IPS DF 4.7 (cell line): ENCODE measurements at regions not wholly inside any gene's neighbourhood (a gene's known extent, or its start where the extent isn't known, plus 50 kb on each side); places are given as distances from the start of the nearest gene placed in this dataset.
"Not testable (repeated sequence)": the region's sequence is repeated elsewhere in the genome, so short reads cannot be mapped to it uniquely, and the experiment has no call there.

Source experiments
- DNase-seq: peaks from one replicate; pipeline ENCODE4 v3.0.0-alpha.2; 2013; ENCODE audit warnings: low spot score; ENCODE audit errors: extremely low read depth

GRCh38 chr9:87371795-87372355 is 125.8 kb upstream of the DAPK1 start:
- DNase-seq, result no peak

DNA sequence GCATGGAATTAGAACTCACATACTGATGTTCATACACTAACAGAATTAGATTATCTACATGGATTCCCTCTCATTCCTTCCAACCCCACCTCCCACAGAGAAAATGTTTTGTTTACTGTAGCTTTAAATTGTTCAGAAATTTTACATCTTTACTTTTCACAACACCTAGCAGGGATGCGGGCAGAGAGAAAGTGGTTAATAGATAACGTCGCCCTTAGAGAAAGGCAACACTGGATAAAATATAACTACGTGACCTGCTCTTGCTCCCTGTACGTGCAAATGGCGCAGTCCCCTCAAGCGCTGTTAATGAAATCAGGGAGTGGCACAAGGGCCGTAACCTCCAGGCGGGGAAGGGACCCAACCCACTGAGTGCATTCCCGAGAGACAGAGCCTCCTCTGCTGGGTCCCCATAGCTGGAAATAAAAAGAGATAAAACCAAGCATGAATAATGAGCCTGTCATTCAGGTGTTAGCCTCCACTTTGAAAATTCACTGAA is 125.3 kb upstream of the DAPK1 start:
- no peak for DNase-seq

- DNase-seq, result not testable (repeated sequence)
Measured at GRCh38 chr9:87374023-87374919, 123.4 kb upstream of the DAPK1 start.

GRCh38 chr9:87375397-87376073 is 122.1 kb upstream of the DAPK1 start:
- DNase-seq, result no peak

- no peak for DNase-seq
Measured at GRCh38 chr9:87378676-87379075, 119.0 kb upstream of the DAPK1 start.

GRCh38 chr9:87379300-87379699 is 118.4 kb upstream of the DAPK1 start:
- no peak for DNase-seq

DNA sequence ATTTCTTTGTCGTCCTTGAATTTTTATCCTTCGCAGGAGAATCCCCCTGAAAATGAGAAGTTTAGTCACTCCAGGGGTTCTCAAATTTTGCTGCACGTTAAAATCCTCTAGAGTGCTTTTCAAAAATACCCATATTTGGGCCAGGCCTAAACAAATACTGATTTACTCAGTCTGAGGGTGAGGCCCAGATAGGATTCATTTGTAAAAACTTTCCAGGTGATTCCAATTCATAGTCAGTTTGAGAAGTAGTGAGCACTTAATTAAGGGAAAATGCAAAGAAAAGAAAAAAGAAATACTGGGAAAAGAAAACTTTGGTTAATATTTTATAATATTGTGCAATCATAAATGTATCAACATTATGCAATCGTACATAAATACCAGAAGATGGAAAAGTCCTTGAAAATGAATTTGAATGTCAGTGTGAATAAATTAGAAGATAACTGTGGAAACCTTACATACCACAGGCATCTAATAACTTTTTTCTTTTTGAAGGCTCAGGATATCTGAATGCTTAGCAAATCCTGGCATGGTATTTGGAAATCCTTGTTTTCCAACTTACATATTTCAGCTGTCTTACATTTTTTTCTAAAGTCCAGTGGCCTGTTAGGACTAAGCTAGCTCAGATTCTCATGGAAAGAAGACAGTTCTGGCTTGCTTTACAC is 116.5 kb upstream of the DAPK1 start:
- no peak for DNase-seq

DNA sequence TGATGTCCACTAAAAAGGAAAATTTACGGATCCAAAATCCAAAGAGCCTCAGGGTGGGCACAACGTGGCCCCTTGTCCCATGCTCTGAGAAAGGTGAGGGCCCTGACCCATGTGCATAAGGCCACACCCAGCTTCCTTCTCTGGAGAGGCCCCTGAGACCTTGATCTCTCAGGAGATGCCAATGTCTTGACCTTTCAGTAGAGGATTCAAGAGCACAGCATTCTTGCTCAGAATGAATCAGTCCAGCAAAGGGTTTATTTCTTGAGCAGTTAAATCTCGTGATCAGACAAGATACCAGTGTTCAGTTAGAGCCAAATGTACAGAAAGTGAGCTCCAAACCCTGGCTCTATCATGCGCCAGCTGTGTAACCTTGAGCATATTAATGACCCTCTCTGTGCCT is 115.9 kb upstream of the DAPK1 start:
- no peak for DNase-seq

GRCh38 chr9:87382900-87383299 is 114.8 kb upstream of the DAPK1 start:
- no peak for DNase-seq

GRCh38 chr9:87383344-87384150 is 114.1 kb upstream of the DAPK1 start:
- DNase-seq, result no peak

DNA sequence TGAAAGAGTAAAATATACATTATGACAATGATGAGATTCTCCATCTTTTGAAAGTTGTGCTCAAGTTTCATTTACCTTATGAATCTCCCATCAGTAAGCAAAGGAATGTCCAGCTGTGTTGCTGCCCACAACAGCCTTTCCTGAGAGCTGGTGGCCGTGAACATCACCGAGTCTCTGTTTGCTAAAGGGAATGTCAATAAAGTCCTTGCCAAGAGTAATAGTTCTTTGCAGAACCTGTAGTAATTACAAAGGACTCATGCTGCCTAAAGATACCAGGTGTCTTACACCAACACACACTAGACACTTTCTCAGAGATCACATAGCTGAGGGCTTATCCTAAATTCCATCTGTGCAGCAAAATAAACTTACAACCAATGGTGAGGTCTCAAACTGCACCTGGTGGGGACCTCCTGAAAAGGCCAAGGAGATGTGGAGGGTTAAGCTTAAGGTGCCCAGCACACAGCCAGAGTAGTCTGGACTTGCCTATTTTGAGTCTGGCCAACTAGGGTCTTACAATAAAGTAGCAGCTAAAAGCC is 111.1 kb upstream of the DAPK1 start:
- no peak for DNase-seq

GRCh38 chr9:87387351-87388011 is 110.2 kb upstream of the DAPK1 start:
- DNase-seq, result no peak

DNA sequence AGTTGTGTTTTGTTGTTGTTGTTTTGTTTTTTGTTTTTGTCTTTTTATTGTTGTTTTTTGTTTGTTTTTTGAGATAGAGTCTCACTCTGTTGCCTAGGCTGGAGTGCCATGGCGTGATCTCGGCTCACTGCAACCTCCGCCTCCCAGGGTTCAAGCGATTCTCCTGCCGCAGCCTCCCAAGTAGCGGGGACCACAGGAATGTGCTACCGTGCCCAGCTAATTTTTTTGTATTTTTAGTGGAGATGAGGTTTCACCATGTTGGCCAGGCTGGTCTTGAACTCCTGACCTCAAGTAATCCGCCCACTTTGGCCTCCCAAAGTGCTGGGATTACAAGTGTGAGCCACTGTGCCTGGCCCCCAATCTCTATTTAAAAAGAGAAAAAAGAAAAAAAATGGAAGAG is 109.0 kb upstream of the DAPK1 start:
- DNase-seq, result not testable (repeated sequence)

DNA sequence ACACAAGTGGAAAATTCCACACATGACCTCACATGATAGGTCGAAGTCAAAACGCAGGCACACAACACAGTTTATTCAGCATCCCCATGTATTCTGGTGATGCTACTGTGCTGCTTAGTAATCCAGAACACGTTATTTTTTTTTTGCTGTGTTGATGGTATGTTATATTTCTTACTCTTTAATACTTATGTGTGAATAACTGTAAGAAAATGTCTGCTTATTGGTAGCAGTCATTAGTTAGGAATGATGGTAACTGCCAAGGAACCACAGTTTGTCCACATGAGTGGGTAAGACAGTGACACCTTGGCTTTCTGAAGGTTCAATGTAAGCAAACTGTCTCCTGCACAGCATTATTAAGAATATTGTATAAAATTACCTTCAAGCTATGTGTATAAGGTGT is 107.7 kb upstream of the DAPK1 start:
- DNase-seq, result no peak

- no peak for DNase-seq
Measured at GRCh38 chr9:87390361-87390760, 107.3 kb upstream of the DAPK1 start.

DNA sequence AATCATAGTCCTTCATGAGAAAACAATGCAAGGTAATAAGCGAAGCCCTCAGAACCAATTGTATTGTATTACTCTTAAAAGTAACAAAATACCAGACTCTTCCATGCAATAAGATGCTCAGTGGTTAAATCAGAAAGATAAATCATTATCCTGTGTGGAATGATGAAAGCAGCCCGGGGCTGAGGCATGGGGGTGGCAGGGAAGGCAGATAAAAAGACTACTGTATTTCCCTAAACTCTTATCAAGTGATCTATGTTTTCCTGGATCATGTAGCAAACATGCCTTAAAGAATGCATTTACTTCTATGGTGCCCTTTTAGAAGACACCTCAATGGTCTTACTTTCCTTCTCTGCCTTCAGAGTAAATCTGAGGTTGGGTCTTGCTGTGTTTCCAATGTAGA is 105.6 kb upstream of the DAPK1 start:
- no peak for DNase-seq

- DNase-seq, result no peak
Measured at GRCh38 chr9:87393706-87394230, 103.9 kb upstream of the DAPK1 start.

- DNase-seq, result no peak
Measured at GRCh38 chr9:87395804-87396479, 101.7 kb upstream of the DAPK1 start.

DNA sequence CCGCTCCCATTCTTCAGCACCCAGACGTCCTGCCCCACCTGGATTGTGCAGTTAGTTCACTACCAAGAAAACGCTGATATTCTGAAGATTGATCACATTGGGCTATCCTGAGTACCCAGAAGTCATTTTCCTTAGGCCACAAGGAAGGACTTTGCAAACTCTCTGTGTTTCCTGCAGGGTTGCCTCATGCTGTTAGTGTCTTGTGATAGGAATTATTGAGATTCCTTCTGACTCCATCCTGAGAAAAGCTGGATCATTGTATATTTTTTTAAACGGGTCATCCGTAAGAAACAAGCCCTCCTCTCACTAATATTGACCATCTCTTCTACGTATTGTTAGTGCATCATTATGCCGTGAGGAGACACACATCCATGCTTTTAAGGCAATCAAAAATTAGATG is 96.0 kb upstream of the DAPK1 start:
- no peak for DNase-seq
